ENCODE measurements at regions not wholly inside any gene's neighbourhood (a gene's known extent, or its start where the extent isn't known, plus 50 kb on each side); places are given as distances from the start of the nearest gene placed in this dataset.

DNA sequence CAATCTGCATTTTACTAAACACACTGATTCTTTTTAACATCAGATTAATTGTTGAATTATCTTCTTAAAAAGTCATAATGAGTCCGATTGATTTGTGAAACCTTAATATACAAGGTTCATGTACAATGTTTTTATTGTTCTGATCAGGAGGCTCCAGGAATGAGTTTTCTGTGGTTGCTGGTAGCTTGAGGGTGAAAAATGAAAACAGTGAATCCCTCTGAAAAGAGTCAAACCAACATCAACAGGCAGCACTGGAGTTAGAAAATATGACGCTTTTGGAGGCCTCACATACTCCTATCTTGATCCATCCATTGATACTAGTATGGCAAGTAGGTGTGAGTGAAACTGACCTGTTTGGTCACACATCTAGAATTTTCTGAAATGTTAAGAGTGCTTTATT lies 216.3 kb upstream of the ETAA1 start:
- TF ChIP-seq, protein P1, sequence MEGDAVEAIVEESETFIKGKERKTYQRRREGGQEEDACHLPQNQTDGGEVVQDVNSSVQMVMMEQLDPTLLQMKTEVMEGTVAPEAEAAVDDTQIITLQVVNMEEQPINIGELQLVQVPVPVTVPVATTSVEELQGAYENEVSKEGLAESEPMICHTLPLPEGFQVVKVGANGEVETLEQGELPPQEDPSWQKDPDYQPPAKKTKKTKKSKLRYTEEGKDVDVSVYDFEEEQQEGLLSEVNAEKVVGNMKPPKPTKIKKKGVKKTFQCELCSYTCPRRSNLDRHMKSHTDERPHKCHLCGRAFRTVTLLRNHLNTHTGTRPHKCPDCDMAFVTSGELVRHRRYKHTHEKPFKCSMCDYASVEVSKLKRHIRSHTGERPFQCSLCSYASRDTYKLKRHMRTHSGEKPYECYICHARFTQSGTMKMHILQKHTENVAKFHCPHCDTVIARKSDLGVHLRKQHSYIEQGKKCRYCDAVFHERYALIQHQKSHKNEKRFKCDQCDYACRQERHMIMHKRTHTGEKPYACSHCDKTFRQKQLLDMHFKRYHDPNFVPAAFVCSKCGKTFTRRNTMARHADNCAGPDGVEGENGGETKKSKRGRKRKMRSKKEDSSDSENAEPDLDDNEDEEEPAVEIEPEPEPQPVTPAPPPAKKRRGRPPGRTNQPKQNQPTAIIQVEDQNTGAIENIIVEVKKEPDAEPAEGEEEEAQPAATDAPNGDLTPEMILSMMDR (IDR thresholded peaks at IDR 0.05): no peak
- TF ChIP-seq POLR2A (IDR thresholded peaks at IDR 0.05): no peak

Data from Peyer's patch (tissue), 4 donors.